Mesenchymal stem cell (in vitro differentiated cells and primary cell): ENCODE measurements at regions not wholly inside any gene's neighbourhood (a gene's known extent, or its start where the extent isn't known, plus 50 kb on each side); places are given as distances from the start of the nearest gene placed in this dataset.

Source experiments
- DNase-seq: peaks from one replicate; pipeline ENCODE4 v3.0.0-alpha.2; 2013
- H2AFZ ChIP-seq: one replicate; pipeline ENCODE4 v1.6.1; 2013; ENCODE audit warnings: low read depth, mild to moderate bottlenecking, control low read depth, inconsistent platforms, low read length, moderate library complexity
- H2AK5ac ChIP-seq: 2 replicates; pipeline ENCODE4 v1.6.1; 2013; ENCODE audit warnings: low read length, moderate library complexity, mild to moderate bottlenecking, inconsistent platforms; ENCODE audit not compliant: severe bottlenecking
- H2BK120ac ChIP-seq: one replicate; pipeline ENCODE4 v1.6.1; 2013; ENCODE audit warnings: low read depth, mild to moderate bottlenecking, inconsistent platforms, low read length, moderate library complexity
- H2BK12ac ChIP-seq, 2 experiments: one replicate each; pipeline ENCODE4 v1.6.1; 2013; ENCODE audit warnings: inconsistent platforms in 2 of 2, low read length in 2 of 2, mild to moderate bottlenecking in 2 of 2, moderate library complexity in 2 of 2, control low read depth in 1 of 2
- H2BK15ac ChIP-seq: one replicate; pipeline ENCODE4 v1.6.1; 2013; ENCODE audit warnings: mild to moderate bottlenecking, low read depth, inconsistent platforms; ENCODE audit not compliant: poor library complexity, severe bottlenecking
- H2BK5ac ChIP-seq: 2 replicates; pipeline ENCODE4 v1.6.1; 2013; ENCODE audit warnings: low read depth, mild to moderate bottlenecking, low read length, control low read depth, inconsistent platforms; ENCODE audit not compliant: poor library complexity, severe bottlenecking
- H3K14ac ChIP-seq, 2 experiments: one replicate each; pipeline ENCODE4 v1.6.1; 2013; ENCODE audit warnings: inconsistent platforms in 2 of 2, low read length in 2 of 2, control low read depth in 1 of 2, mild to moderate bottlenecking in 1 of 2, moderate library complexity in 1 of 2
- H3K18ac ChIP-seq, 2 experiments: one replicate each; pipeline ENCODE4 v1.6.1; 2013; ENCODE audit warnings: inconsistent platforms in 2 of 2, low read length in 2 of 2, control low read depth in 1 of 2, low read depth in 1 of 2, mild to moderate bottlenecking in 1 of 2
- H3K23ac ChIP-seq, 2 experiments: one replicate each; pipeline ENCODE4 v1.6.1; 2013; ENCODE audit warnings: inconsistent platforms in 2 of 2, low read length in 2 of 2, mild to moderate bottlenecking in 2 of 2, moderate library complexity in 2 of 2, control low read depth in 1 of 2
- H3K27ac ChIP-seq: 2 replicates; pipeline ENCODE4 v1.5.1; 2013; ENCODE audit warnings: mild to moderate bottlenecking, moderate library complexity, low read length, control low read depth, inconsistent platforms; ENCODE audit not compliant: poor library complexity, severe bottlenecking
- H3K27me3 ChIP-seq, 2 experiments: 2 replicates each; pipeline versions ENCODE4 v1.6.1 to v1.7.0; 2013; ENCODE audit warnings: low read length in 2 of 2, mild to moderate bottlenecking in 2 of 2, moderate library complexity in 2 of 2, control low read depth in 1 of 2, inconsistent platforms in 1 of 2; ENCODE audit not compliant: control insufficient read depth in 1 of 2, insufficient read depth in 1 of 2
- H3K36me3 ChIP-seq, 2 experiments: 2 replicates each; pipeline versions ENCODE4 v1.6.1 to v1.7.0; 2013; ENCODE audit warnings: low read length in 2 of 2, control low read depth in 1 of 2, inconsistent platforms in 1 of 2, low read depth in 1 of 2, mild to moderate bottlenecking in 1 of 2; ENCODE audit not compliant: insufficient read depth in 2 of 2, control insufficient read depth in 1 of 2
- H3K4ac ChIP-seq, 2 experiments: one replicate each; pipeline ENCODE4 v1.6.1; 2013; ENCODE audit warnings: inconsistent platforms in 2 of 2, low read length in 2 of 2, mild to moderate bottlenecking in 2 of 2, moderate library complexity in 2 of 2, control low read depth in 1 of 2, low read depth in 1 of 2
- H3K4me1 ChIP-seq: 2 replicates; pipeline ENCODE4 v1.6.1; 2013; ENCODE audit warnings: low read depth, low read length, control low read depth; ENCODE audit not compliant: control insufficient read depth, insufficient read depth
- H3K4me2 ChIP-seq: 2 replicates; pipeline ENCODE4 v1.6.1; 2013; ENCODE audit warnings: low read length, mild to moderate bottlenecking, inconsistent platforms; ENCODE audit not compliant: poor library complexity, severe bottlenecking
- H3K4me3 ChIP-seq, 2 experiments: 2 replicates each; pipeline versions ENCODE4 v1.5.1 to v1.7.0; 2013; ENCODE audit warnings: low read length in 2 of 2, mild to moderate bottlenecking in 2 of 2, control low read depth in 1 of 2, low read depth in 1 of 2; ENCODE audit not compliant: insufficient read depth in 1 of 2
- H3K79me1 ChIP-seq: replicated peaks from 2 replicates; pipeline ENCODE4 v1.6.1; 2013; ENCODE audit warnings: mild to moderate bottlenecking, control low read depth, low read length, inconsistent platforms; ENCODE audit not compliant: poor library complexity, severe bottlenecking
- H3K9ac ChIP-seq: 2 replicates; pipeline ENCODE4 v1.7.0; 2013; ENCODE audit warnings: mild to moderate bottlenecking, low read length, moderate library complexity
- H3K9me3 ChIP-seq: 2 replicates; pipeline ENCODE4 v1.7.0; 2013; ENCODE audit warnings: mild to moderate bottlenecking, low read length; ENCODE audit not compliant: control insufficient read depth
- H4K8ac ChIP-seq: one replicate; pipeline ENCODE4 v1.6.1; 2013; ENCODE audit warnings: inconsistent platforms, mild to moderate bottlenecking, low read length, moderate library complexity
- H4K91ac ChIP-seq: one replicate; pipeline ENCODE4 v1.6.1; 2013; ENCODE audit warnings: mild to moderate bottlenecking, low read length, inconsistent platforms
- WGBS: methylation state at CpG from one replicate; pipeline ENCODE4 v1.1.7; 2013; ENCODE audit warnings: mixed read lengths; 5-methylcytosine and 5-hydroxymethylcytosine counted together

DNA sequence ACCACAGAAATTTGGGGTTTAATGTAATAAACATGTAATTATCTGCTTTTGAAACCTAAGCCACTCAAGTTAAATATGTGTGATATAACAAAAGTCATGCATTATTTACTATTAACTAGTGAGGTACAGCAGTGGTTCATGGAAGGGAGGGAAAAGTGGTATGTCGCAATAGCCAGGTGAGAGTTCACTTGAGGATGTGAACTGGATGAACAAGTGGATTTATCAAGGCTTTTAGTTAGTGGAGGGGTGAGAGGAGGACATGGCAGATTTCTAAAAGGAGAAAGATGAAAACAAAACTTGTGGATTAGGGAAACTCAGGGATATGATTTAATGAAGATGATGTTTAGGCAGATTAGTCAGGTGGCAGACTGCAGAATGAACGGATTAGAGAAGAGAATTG, 141.3 kb upstream of the NFIB start:
- no peaks in the 10 kb centered on the region for H3K79me1 ChIP-seq
- peaks cover 0 to 17% of the 10 kb centered on the region in 2 experiments for H3K27me3 ChIP-seq
- no peak overlapping the region for H3K27ac ChIP-seq
- no peak overlapping the region for H3K4ac ChIP-seq
- H3K36me3 ChIP-seq = no peaks in the 10 kb centered on the region
- no peak overlapping the region for H2AFZ ChIP-seq
- H2BK5ac ChIP-seq = no peak overlapping the region
- no peak overlapping the region for H2BK12ac ChIP-seq
- no peak overlapping the region for H2BK120ac ChIP-seq
- no peak overlapping the region for H3K23ac ChIP-seq
- 78% methylated on average over 2 of the region's 2 CpGs for WGBS
- H4K91ac ChIP-seq = no peak overlapping the region
- no peak overlapping the region for H3K4me2 ChIP-seq
- DNase-seq = no peak
- no peak overlapping the region for H3K14ac ChIP-seq
- H3K4me3 ChIP-seq = no peak overlapping the region
- H2AK5ac ChIP-seq = no peak overlapping the region
- peaks cover 1% of the 10 kb centered on the region for H3K4me1 ChIP-seq
- H3K9me3 ChIP-seq = no peaks in the 10 kb centered on the region
- no peak overlapping the region for H4K8ac ChIP-seq
- H3K18ac ChIP-seq = no peak overlapping the region
- H3K9ac ChIP-seq = no peak overlapping the region
- no peak overlapping the region for H2BK15ac ChIP-seq

GRCh38 chr9:14453286-14453685, 139.3 kb upstream of the NFIB start:
- Histone ChIP-seq H3K27ac (no peak overlapping the region), H3K4me1 (peaks cover 1% of the 10 kb centered on the region), H3K14ac (no peak overlapping the region), H3K79me1 (no peaks in the 10 kb centered on the region), H3K36me3 (no peaks in the 10 kb centered on the region), H4K8ac (no peak overlapping the region), H3K18ac (no peak overlapping the region), H3K9me3 (no peaks in the 10 kb centered on the region), H2BK12ac (no peak overlapping the region), H3K23ac (no peak overlapping the region), H2AFZ (no peak overlapping the region), H3K4me3 (no peak overlapping the region), H3K4ac (no peak overlapping the region), H2BK120ac (no peak overlapping the region), H4K91ac (no peak overlapping the region), H3K27me3 (peaks cover 0 to 17% of the 10 kb centered on the region in 2 experiments), H3K4me2 (no peak overlapping the region), H2AK5ac (no peak overlapping the region), H2BK15ac (no peak overlapping the region), H2BK5ac (no peak overlapping the region), H3K9ac (no peak overlapping the region)
- no peak for DNase-seq

- Histone ChIP-seq H3K4me2 (no peak overlapping the region), H2BK120ac (no peak overlapping the region), H2BK12ac (no peak overlapping the region), H3K4ac (no peak overlapping the region), H2AFZ (no peak overlapping the region), H2BK5ac (no peak overlapping the region), H3K4me1 (peaks cover 1% of the 10 kb centered on the region), H4K8ac (no peak overlapping the region), H2BK15ac (no peak overlapping the region), H3K18ac (no peak overlapping the region), H3K79me1 (no peaks in the 10 kb centered on the region), H3K27ac (no peak overlapping the region), H2AK5ac (no peak overlapping the region), H3K23ac (no peak overlapping the region), H3K36me3 (no peaks in the 10 kb centered on the region), H3K4me3 (no peak overlapping the region), H3K27me3 (peaks cover 0 to 17% of the 10 kb centered on the region in 2 experiments), H3K9ac (no peak overlapping the region), H4K91ac (no peak overlapping the region), H3K14ac (no peak overlapping the region), H3K9me3 (peaks cover 3% of the 10 kb centered on the region)
- no peak for DNase-seq
- WGBS = 67% methylated on average over 1 of the region's 1 CpG
These were observed 138.6 kb upstream of the NFIB start for GRCh38 chr9:14452539-14452938.

GRCh38 chr9:14451949-14452348, 138.0 kb upstream of the NFIB start:
- no peak overlapping the region for H3K4me3 ChIP-seq
- H2BK15ac ChIP-seq = no peak overlapping the region
- no peaks in the 10 kb centered on the region for H3K36me3 ChIP-seq
- no peak overlapping the region for H3K18ac ChIP-seq
- peaks cover 0 to 17% of the 10 kb centered on the region in 2 experiments for H3K27me3 ChIP-seq
- H3K14ac ChIP-seq = no peak overlapping the region
- 100% methylated on average over 2 of the region's 4 CpGs for WGBS
- peaks cover 1% of the 10 kb centered on the region for H3K4me1 ChIP-seq
- H2BK5ac ChIP-seq = no peak overlapping the region
- peaks cover 9% of the 10 kb centered on the region for H3K9me3 ChIP-seq
- H2BK120ac ChIP-seq = no peak overlapping the region
- no peak overlapping the region for H2BK12ac ChIP-seq
- no peak for DNase-seq
- H4K8ac ChIP-seq = no peak overlapping the region
- H3K9ac ChIP-seq = no peak overlapping the region
- no peak overlapping the region for H3K4ac ChIP-seq
- H3K79me1 ChIP-seq = no peaks in the 10 kb centered on the region
- no peak overlapping the region for H4K91ac ChIP-seq
- H2AFZ ChIP-seq = no peak overlapping the region
- no peak overlapping the region for H3K23ac ChIP-seq
- H2AK5ac ChIP-seq = no peak overlapping the region
- H3K4me2 ChIP-seq = no peak overlapping the region
- no peak overlapping the region for H3K27ac ChIP-seq
